ENCODE measurements at regions not wholly inside any gene's neighbourhood (a gene's known extent, or its start where the extent isn't known, plus 50 kb on each side); places are given as distances from the start of the nearest gene placed in this dataset.

DNA sequence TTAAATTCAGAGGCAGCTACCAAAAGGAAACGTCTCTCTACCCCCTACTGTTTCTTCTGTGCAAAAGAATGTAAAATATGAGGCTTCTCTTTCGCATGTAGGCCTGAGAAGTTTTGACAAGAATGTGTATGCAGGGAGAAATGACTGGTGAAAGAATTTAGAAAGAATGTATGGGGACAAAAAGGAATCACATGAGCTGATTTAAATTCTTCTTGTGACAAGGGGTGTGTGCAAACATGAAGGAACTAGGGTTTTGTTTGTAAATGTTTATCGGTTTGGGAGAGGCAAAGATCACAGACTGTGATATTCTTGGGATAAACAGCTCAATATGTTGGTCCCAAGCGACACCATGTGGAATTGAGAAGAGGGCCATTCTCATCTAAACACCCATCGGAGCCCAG, 345.2 kb upstream of the VRK2 start (continued):
- TF ChIP-seq, protein P1, sequence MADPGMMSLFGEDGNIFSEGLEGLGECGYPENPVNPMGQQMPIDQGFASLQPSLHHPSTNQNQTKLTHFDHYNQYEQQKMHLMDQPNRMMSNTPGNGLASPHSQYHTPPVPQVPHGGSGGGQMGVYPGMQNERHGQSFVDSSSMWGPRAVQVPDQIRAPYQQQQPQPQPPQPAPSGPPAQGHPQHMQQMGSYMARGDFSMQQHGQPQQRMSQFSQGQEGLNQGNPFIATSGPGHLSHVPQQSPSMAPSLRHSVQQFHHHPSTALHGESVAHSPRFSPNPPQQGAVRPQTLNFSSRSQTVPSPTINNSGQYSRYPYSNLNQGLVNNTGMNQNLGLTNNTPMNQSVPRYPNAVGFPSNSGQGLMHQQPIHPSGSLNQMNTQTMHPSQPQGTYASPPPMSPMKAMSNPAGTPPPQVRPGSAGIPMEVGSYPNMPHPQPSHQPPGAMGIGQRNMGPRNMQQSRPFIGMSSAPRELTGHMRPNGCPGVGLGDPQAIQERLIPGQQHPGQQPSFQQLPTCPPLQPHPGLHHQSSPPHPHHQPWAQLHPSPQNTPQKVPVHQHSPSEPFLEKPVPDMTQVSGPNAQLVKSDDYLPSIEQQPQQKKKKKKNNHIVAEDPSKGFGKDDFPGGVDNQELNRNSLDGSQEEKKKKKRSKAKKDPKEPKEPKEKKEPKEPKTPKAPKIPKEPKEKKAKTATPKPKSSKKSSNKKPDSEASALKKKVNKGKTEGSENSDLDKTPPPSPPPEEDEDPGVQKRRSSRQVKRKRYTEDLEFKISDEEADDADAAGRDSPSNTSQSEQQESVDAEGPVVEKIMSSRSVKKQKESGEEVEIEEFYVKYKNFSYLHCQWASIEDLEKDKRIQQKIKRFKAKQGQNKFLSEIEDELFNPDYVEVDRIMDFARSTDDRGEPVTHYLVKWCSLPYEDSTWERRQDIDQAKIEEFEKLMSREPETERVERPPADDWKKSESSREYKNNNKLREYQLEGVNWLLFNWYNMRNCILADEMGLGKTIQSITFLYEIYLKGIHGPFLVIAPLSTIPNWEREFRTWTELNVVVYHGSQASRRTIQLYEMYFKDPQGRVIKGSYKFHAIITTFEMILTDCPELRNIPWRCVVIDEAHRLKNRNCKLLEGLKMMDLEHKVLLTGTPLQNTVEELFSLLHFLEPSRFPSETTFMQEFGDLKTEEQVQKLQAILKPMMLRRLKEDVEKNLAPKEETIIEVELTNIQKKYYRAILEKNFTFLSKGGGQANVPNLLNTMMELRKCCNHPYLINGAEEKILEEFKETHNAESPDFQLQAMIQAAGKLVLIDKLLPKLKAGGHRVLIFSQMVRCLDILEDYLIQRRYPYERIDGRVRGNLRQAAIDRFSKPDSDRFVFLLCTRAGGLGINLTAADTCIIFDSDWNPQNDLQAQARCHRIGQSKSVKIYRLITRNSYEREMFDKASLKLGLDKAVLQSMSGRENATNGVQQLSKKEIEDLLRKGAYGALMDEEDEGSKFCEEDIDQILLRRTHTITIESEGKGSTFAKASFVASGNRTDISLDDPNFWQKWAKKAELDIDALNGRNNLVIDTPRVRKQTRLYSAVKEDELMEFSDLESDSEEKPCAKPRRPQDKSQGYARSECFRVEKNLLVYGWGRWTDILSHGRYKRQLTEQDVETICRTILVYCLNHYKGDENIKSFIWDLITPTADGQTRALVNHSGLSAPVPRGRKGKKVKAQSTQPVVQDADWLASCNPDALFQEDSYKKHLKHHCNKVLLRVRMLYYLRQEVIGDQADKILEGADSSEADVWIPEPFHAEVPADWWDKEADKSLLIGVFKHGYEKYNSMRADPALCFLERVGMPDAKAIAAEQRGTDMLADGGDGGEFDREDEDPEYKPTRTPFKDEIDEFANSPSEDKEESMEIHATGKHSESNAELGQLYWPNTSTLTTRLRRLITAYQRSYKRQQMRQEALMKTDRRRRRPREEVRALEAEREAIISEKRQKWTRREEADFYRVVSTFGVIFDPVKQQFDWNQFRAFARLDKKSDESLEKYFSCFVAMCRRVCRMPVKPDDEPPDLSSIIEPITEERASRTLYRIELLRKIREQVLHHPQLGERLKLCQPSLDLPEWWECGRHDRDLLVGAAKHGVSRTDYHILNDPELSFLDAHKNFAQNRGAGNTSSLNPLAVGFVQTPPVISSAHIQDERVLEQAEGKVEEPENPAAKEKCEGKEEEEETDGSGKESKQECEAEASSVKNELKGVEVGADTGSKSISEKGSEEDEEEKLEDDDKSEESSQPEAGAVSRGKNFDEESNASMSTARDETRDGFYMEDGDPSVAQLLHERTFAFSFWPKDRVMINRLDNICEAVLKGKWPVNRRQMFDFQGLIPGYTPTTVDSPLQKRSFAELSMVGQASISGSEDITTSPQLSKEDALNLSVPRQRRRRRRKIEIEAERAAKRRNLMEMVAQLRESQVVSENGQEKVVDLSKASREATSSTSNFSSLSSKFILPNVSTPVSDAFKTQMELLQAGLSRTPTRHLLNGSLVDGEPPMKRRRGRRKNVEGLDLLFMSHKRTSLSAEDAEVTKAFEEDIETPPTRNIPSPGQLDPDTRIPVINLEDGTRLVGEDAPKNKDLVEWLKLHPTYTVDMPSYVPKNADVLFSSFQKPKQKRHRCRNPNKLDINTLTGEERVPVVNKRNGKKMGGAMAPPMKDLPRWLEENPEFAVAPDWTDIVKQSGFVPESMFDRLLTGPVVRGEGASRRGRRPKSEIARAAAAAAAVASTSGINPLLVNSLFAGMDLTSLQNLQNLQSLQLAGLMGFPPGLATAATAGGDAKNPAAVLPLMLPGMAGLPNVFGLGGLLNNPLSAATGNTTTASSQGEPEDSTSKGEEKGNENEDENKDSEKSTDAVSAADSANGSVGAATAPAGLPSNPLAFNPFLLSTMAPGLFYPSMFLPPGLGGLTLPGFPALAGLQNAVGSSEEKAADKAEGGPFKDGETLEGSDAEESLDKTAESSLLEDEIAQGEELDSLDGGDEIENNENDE (IDR thresholded peaks at IDR 0.05; ENCODE audit: insufficient replicate concordance, low read length): peak; percentile 80
- TF ChIP-seq HDAC2 (IDR thresholded peaks at IDR 0.05; ENCODE audit: borderline replicate concordance in 1 of 2, low read depth in 2 of 2, low read length in 2 of 2) (peak in 1 of 2 experiments; percentile 34; a peak in 1 of 4 replicates), CHD2 (IDR thresholded peaks at IDR 0.05; ENCODE audit: low read length) (no peak), TEAD4 (IDR thresholded peaks at IDR 0.05; ENCODE audit: low read depth, low read length) (peak; percentile 80), SP1 (IDR thresholded peaks at IDR 0.05; ENCODE audit: low read depth, low read length) (0 out of 2 replicates have a peak, but pooled peaks have one; percentile 30), SUZ12 (IDR thresholded peaks at IDR 0.05; ENCODE audit: low read length) (no peak), RAD21 (IDR thresholded peaks at IDR 0.05 in 1 of 2, conservative IDR thresholded peaks at IDR 0.05 in 1 of 2; ENCODE audit: low read depth in 2 of 2, low read length in 2 of 2) (peak; percentile 42 to 55)
- TF ChIP-seq, protein P2, sequence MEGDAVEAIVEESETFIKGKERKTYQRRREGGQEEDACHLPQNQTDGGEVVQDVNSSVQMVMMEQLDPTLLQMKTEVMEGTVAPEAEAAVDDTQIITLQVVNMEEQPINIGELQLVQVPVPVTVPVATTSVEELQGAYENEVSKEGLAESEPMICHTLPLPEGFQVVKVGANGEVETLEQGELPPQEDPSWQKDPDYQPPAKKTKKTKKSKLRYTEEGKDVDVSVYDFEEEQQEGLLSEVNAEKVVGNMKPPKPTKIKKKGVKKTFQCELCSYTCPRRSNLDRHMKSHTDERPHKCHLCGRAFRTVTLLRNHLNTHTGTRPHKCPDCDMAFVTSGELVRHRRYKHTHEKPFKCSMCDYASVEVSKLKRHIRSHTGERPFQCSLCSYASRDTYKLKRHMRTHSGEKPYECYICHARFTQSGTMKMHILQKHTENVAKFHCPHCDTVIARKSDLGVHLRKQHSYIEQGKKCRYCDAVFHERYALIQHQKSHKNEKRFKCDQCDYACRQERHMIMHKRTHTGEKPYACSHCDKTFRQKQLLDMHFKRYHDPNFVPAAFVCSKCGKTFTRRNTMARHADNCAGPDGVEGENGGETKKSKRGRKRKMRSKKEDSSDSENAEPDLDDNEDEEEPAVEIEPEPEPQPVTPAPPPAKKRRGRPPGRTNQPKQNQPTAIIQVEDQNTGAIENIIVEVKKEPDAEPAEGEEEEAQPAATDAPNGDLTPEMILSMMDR (IDR thresholded peaks at IDR 0.05; ENCODE audit: control extremely low read depth in 1 of 3, insufficient read depth in 1 of 3, low read depth in 1 of 3, low read length in 3 of 3): peak in 1 of 3 experiments; percentile 33; a peak in 1 of 4 replicates

Measured in H1 (cell line).